Fibroblast of the aortic adventitia (primary cell): ENCODE measurements at regions not wholly inside any gene's neighbourhood (a gene's known extent, or its start where the extent isn't known, plus 50 kb on each side); places are given as distances from the start of the nearest gene placed in this dataset.

Experiments used
- DNase-seq: peaks from one replicate; pipeline ENCODE4 v3.0.0-alpha.2; 2010; ENCODE audit warnings: low read depth
- H3K4me3 ChIP-seq: 2 replicates; pipeline ENCODE4 v1.5.1; 2011; ENCODE audit warnings: low read depth, mild to moderate bottlenecking, control low read depth, low read length, moderate library complexity
- CTCF ChIP-seq: IDR thresholded peaks from 2 replicates; pipeline ENCODE4 v1.5.1; 2011; ENCODE audit warnings: mild to moderate bottlenecking, low read length, control low read depth, inconsistent platforms; ENCODE audit not compliant: insufficient read depth

DNA sequence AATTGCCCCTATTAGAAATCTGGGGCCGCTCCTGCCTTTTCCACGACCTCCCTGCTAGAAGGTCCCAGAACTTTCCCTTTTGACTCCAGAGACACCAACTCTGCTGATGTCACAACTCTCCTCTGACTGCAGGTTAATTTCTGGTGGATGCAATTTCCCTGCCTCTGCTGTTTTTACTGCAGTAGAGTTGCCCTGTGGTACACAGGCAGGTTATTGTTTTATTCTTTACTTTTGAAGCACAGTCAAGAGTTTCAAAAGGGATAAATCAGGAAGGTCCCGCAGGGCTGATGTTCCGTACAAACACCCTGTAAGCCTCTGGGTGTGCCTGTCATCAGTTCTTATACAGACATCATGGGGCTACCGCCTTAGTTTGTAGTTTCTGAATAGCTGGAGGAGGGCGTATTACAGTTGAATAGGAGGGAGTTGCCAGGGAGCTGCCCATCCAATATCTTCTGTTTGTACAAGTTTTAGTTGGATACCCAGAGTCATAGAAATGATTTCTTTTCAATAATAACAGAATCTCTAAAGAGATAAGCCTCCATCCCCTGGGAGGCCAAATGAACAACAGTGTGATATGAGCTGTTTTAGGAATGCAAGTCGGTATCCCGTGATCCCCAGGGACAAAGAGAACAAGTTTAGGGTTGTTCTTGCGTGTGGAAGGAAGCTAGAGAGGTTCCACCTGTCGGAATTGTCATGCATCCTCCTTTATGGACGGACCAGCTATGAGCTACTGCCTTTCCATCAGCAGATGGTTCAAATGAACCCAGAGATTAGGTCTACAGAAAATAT, 108.4 kb upstream of the COPS8 start:
- TF ChIP-seq CTCF: no peak
- DNase-seq: peak; percentile 55

DNA sequence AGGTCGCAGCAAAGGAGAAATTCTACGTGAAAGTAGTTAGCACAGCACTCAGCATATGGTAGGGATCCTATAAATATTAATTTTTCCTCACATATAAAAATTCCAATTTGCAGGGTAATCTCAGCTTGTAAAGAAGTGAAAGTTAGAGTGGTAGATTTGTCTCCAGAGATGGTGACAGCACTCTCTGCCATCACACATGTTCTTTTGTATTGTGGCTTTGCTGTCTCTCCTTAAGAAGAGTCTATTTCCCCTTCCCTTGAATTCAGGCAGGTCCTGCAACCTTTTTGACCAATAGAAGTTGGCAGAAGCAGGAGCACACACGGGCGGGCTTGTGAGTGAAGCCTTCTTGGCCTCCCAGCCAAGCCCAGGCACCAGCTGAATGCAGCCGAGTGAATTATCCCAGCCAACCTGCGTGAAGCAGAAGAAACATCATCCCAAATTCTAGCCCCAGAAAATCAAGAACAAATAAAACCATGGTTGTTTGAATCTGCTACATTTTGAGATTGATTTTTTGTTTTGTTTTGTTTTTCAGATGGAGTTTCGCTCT, 107.8 kb upstream of the COPS8 start:
- TF ChIP-seq CTCF: no peak
- no peak for DNase-seq
- H3K4me3 ChIP-seq: no peak overlapping the region

More for the DNA sequence above, 108.4 kb upstream of the COPS8 start:
- no peak overlapping the region for H3K4me3 ChIP-seq

DNA sequence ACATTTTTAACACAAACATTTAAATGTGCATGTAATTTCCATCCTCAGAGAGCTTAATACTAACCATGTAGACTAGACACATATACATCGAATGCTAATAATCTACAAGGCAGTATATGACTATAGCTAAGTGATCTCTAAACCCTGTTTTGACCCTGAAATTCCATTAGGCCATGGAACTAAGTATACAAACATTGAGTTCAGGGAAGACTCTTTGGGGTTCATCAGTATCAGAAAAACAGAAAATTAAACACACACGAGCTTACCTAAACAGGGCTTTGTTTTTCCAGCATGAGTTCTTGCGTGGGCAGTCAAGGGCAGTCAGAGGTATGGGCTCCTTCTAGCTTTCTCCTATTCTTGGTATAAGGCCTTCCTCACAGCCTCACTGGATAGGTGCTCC, 106.0 kb upstream of the COPS8 start:
- DNase-seq: no peak
- H3K4me3 ChIP-seq: no peak overlapping the region
- no peak for TF ChIP-seq CTCF

GRCh38 chr2:236980961-236981360, 104.7 kb upstream of the COPS8 start:
- H3K4me3 ChIP-seq: no peak overlapping the region
- no peak for TF ChIP-seq CTCF
- no peak for DNase-seq

- DNase-seq: no peak
- TF ChIP-seq CTCF: no peak
- H3K4me3 ChIP-seq: no peak overlapping the region
These were observed 103.8 kb upstream of the COPS8 start for GRCh38 chr2:236981701-236982485.

GRCh38 chr2:236982693-236983455, 102.8 kb upstream of the COPS8 start:
- TF ChIP-seq CTCF: no peak
- H3K4me3 ChIP-seq: no peak overlapping the region
- DNase-seq: peak; percentile 24
